HepG2 (cell line): ENCODE measurements at regions not wholly inside any gene's neighbourhood (a gene's known extent, or its start where the extent isn't known, plus 50 kb on each side); places are given as distances from the start of the nearest gene placed in this dataset.

ENCODE experiments used
- ATAC-seq: fragments of 200-7000 bp; cut with Tn5 transposase; 3 replicates; pipeline ENCODE4 v1.9.1; 2020; ENCODE audit warnings: mild to moderate bottlenecking, moderate library complexity
- BruUV-seq: library from RNA; stranded (reverse); fragments of 400-500 nt; replicated peaks from 2 replicates; lab custom pipeline; 2021; lab: Mats Ljungman, UMichigan
- CTCF ChIA-PET: fragments of 300-600 bp; formaldehyde crosslinking; extraction: SDS; loops from one replicate; lab custom pipeline; 2021; ENCODE audit warnings: low total read pairs, inconsistent platforms, low intra/inter-chr PET ratio; lab: Yijun Ruan, JAX
- POLR2A ChIA-PET: fragments of 350-600 bp; sonication (Branson Sonifier 250); formaldehyde crosslinking; loops from one replicate; lab custom pipeline; 2020; ENCODE audit warnings: antibody characterized with exemption, inconsistent platforms; lab: Yijun Ruan, JAX
- DNase-seq: peaks from one replicate; pipeline ENCODE4 v3.0.0-alpha.2; 2015; ENCODE audit warnings: low spot score
- FAIRE-seq: peaks from 3 replicates; lab custom pipeline; 2011; peaks lifted over from hg19 to GRCh38; lab: Jason Lieb, UNC
- H2AFZ ChIP-seq: one replicate; pipeline ENCODE4 v1.6.1; 2011; ENCODE audit warnings: low read length, inconsistent platforms
- H3K27ac ChIP-seq: fragments of 300-600 bp; 3 replicates; pipeline ENCODE4 v1.8.0; 2011; ENCODE audit warnings: mixed run types, mild to moderate bottlenecking, mixed read lengths, low read length, inconsistent platforms; ENCODE audit not compliant: insufficient read depth; ENCODE audit errors: extremely low read length
- H3K27me3 ChIP-seq, 2 experiments: fragments of 200-600 bp in 1 of 2; 2 replicates in 1 of 2; 3 replicates in 1 of 2; pipeline versions ENCODE4 v1.6.0 to v1.8.0; 2011; ENCODE audit warnings: low read length in 2 of 2, mild to moderate bottlenecking in 2 of 2, moderate library complexity in 2 of 2, inconsistent platforms in 1 of 2; ENCODE audit not compliant: insufficient read depth in 2 of 2, control insufficient read depth in 1 of 2
- H3K36me3 ChIP-seq, 2 experiments: fragments of 200-600 bp in 1 of 2; replicated peaks in 1 of 2; 2 replicates in 1 of 2; 3 replicates in 1 of 2; pipeline versions ENCODE4 v1.5.1 to v1.8.0; 2011; ENCODE audit warnings: low read length in 2 of 2, inconsistent platforms in 1 of 2; ENCODE audit not compliant: insufficient read depth in 2 of 2, control insufficient read depth in 1 of 2
- H3K4me1 ChIP-seq: 2 replicates; pipeline ENCODE4 v1.5.1; 2012; ENCODE audit warnings: low read length, inconsistent platforms; ENCODE audit not compliant: insufficient read depth
- H3K4me2 ChIP-seq: 2 replicates; pipeline ENCODE4 v1.6.0; 2011; ENCODE audit warnings: low read depth, low read length, inconsistent platforms
- H3K4me3 ChIP-seq, 3 experiments: fragments of 200-600 bp in 1 of 3; sonication (generic), shearing (Covaris generic) in 1 of 3; replicated peaks in 1 of 3; 2 replicates each; pipeline ENCODE4 v1.5.1; 2011 to 2016; ENCODE audit warnings: low read length in 3 of 3, inconsistent platforms in 2 of 3, low read depth in 2 of 3, mild to moderate bottlenecking in 2 of 3, control low read depth in 1 of 3, mixed read lengths in 1 of 3; ENCODE audit not compliant: insufficient read depth in 1 of 3
- H3K79me2 ChIP-seq: one replicate; pipeline ENCODE4 v1.6.1; 2011; ENCODE audit warnings: low read length, inconsistent platforms; ENCODE audit not compliant: insufficient read depth
- H3K9ac ChIP-seq: 2 replicates; pipeline ENCODE4 v1.6.0; 2011; ENCODE audit warnings: mild to moderate bottlenecking, low read depth, low read length, inconsistent platforms; ENCODE audit not compliant: insufficient read depth
- H3K9me3 ChIP-seq: 2 replicates; pipeline ENCODE4 v1.5.1; 2012; ENCODE audit warnings: mild to moderate bottlenecking, low read length
- H4K20me1 ChIP-seq: 2 replicates; pipeline ENCODE4 v1.6.0; 2011; ENCODE audit warnings: inconsistent platforms, mild to moderate bottlenecking, low read length, moderate library complexity; ENCODE audit not compliant: insufficient read depth
- ATF7 ChIP-seq, 2 experiments: fragments of 450-650 bp in 1 of 2; sonication (generic) in 1 of 2; formaldehyde crosslinking in 1 of 2; IDR thresholded peaks; 2 replicates each; pipeline versions ENCODE4 v1.4.0 to v1.6.1; 2016 to 2020; ENCODE audit warnings: antibody characterized with exemption in 1 of 2, mild to moderate bottlenecking in 1 of 2, missing genetic modification reagents in 1 of 2
- CENPBD1 ChIP-seq: sonication (generic); formaldehyde crosslinking; IDR thresholded peaks from 2 replicates; pipeline ENCODE4 v1.8.0; 2022; ENCODE audit warnings: missing genetic modification reagents, low read depth, mild to moderate bottlenecking, borderline replicate concordance
- HHEX ChIP-seq: IDR thresholded peaks from 2 replicates; pipeline ENCODE4 v1.6.1; 2016; ENCODE audit warnings: control low read depth
- HIVEP1 ChIP-seq: sonication (generic); formaldehyde crosslinking; IDR thresholded peaks from 2 replicates; pipeline ENCODE4 v1.4.0; 2020; ENCODE audit warnings: mild to moderate bottlenecking, missing genetic modification reagents
- IRF2 ChIP-seq: IDR thresholded peaks from 2 replicates; pipeline ENCODE4 v1.6.1; 2018; ENCODE audit warnings: missing genetic modification reagents, missing compliant biosample characterization
- KAT2B ChIP-seq: fragments of 150-350 bp; IDR thresholded peaks from 2 replicates; pipeline ENCODE4 v1.6.1; 2014; ENCODE audit warnings: low read depth, low read length, borderline replicate concordance
- MAFG ChIP-seq: sonication (generic); formaldehyde crosslinking; IDR thresholded peaks from 2 replicates; pipeline ENCODE4 v1.5.1; 2020; ENCODE audit warnings: mild to moderate bottlenecking, missing genetic modification reagents
- PTBP1 ChIP-seq: fragments of 200-400 bp; formaldehyde crosslinking; IDR thresholded peaks from 2 replicates; pipeline ENCODE4 v1.6.1; 2018; ENCODE audit warnings: low read length, low read depth; ENCODE audit not compliant: poor library complexity, severe bottlenecking
- RARG ChIP-seq: sonication (generic); formaldehyde crosslinking; IDR thresholded peaks from 2 replicates; pipeline ENCODE4 v1.4.0; 2020; ENCODE audit warnings: low read depth, mild to moderate bottlenecking, missing genetic modification reagents
- RCOR2 ChIP-seq: IDR thresholded peaks from 2 replicates; pipeline ENCODE4 v1.6.1; 2016; ENCODE audit warnings: missing biosample characterization, missing genetic modification reagents
- SALL1 ChIP-seq: sonication (generic); formaldehyde crosslinking; IDR thresholded peaks from 2 replicates; pipeline ENCODE4 v1.8.0; 2022; ENCODE audit warnings: mild to moderate bottlenecking, missing genetic modification reagents
- TCF7 ChIP-seq: sonication (generic); IDR thresholded peaks from 2 replicates; pipeline ENCODE4 v1.6.1; 2016; ENCODE audit warnings: antibody characterized with exemption, low read depth
- YEATS4 ChIP-seq: sonication (generic); formaldehyde crosslinking; IDR thresholded peaks from 2 replicates; pipeline ENCODE4 v1.4.0; 2020; ENCODE audit warnings: missing genetic modification reagents, borderline replicate concordance
- ZBTB44 ChIP-seq: sonication (generic); formaldehyde crosslinking; IDR thresholded peaks from 2 replicates; pipeline ENCODE4 v1.4.0; 2020; ENCODE audit warnings: missing genetic modification reagents
- ZFP36L1 ChIP-seq: sonication (generic); formaldehyde crosslinking; IDR thresholded peaks from 2 replicates; pipeline ENCODE4 v1.8.0; 2022; ENCODE audit warnings: mild to moderate bottlenecking, missing genetic modification reagents, moderate library complexity
- ZNF10 ChIP-seq: sonication (generic); formaldehyde crosslinking; IDR thresholded peaks from 2 replicates; pipeline ENCODE4 v1.4.0; 2020; ENCODE audit warnings: mild to moderate bottlenecking, low read depth, missing genetic modification reagents, borderline replicate concordance
- ZNF350 ChIP-seq: sonication (generic); formaldehyde crosslinking; IDR thresholded peaks from 2 replicates; pipeline ENCODE4 v1.4.0; 2020; ENCODE audit warnings: mild to moderate bottlenecking, low read depth, missing genetic modification reagents, borderline replicate concordance
- ZNF660 ChIP-seq: sonication (generic); formaldehyde crosslinking; IDR thresholded peaks from 2 replicates; pipeline ENCODE4 v1.5.1; 2020; ENCODE audit warnings: mild to moderate bottlenecking, low read depth, missing genetic modification reagents, borderline replicate concordance
- WGBS: methylation state at CpG from one replicate; pipeline ENCODE4 v1.1.6; 2017; ENCODE audit warnings: low lambda C conversion rate; 5-methylcytosine and 5-hydroxymethylcytosine counted together
- in situ Hi-C: cut with HindIII; loops from 2 replicates; pipeline ENCODE4 v1.10.0; 2017; ENCODE audit warnings: low pct_unique_long_range_greater_than_20kb; ENCODE audit not compliant: extremely low pct_ligation_motif_present
- intact Hi-C: fragments of 100-400 bp; cut with micrococcal nuclease; formaldehyde crosslinking; loops from one replicate; pipeline ENCODE4 v1.10.0; 2022; ENCODE audit not compliant: unreplicated experiment

GRCh38 chr7:84258628-84259027 is 64.0 kb upstream of the SEMA3A start:
- DNase-seq (no peak), FAIRE-seq (no peak), ATAC-seq (no peak)
- no peaks in the 10 kb centered on the region; a peak in 1 of 5 replicates for H3K27me3 ChIP-seq
- H3K4me2 ChIP-seq, result no peak overlapping the region
- intact Hi-C loops, result no loop called here
- H3K4me1 ChIP-seq, result no peaks in the 10 kb centered on the region
- H3K9me3 ChIP-seq, result no peaks in the 10 kb centered on the region
- TF ChIP-seq CENPBD1 (CRISPR knock-in tag), result no peak
- TF ChIP-seq HIVEP1 (CRISPR knock-in tag), result no peak
- no peak for TF ChIP-seq YEATS4 (CRISPR knock-in tag)
- TF ChIP-seq ZFP36L1 (CRISPR knock-in tag), result no peak
- no peak for TF ChIP-seq RARG (CRISPR knock-in tag)
- POLR2A ChIA-PET, result no interaction called here
- no peak overlapping the region for H3K27ac ChIP-seq
- BruUV-seq, result no TSS peak
- no peak overlapping the region for H3K9ac ChIP-seq
- H3K79me2 ChIP-seq, result no peaks in the 10 kb centered on the region
- no peaks in the 10 kb centered on the region for H4K20me1 ChIP-seq
- no peaks in the 10 kb centered on the region for H3K36me3 ChIP-seq
- in situ Hi-C loops, result no loop called here
- H2AFZ ChIP-seq, result no peak overlapping the region
- CTCF ChIA-PET, result no interaction called here
- H3K4me3 ChIP-seq, result no peak overlapping the region

DNA sequence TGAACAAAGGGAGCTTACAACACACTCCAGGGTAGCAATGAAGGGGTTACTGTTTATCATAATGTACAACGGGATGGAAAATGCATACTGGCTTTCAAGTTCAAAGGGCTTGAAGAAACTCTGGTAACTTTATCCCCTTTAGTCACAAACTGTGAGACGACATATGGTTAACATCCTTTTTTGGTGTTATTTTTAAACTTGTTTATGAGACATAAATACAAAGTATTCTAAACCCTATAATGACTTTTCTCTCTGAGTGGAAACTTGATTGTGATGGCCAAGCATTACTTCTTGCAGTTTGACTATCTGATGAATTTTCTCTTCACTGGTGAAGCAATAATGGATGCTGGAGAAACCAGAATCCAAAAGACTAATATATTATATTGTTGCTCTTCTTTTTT is 62.0 kb upstream of the SEMA3A start:
- no peaks in the 10 kb centered on the region for H3K4me1 ChIP-seq
- H2AFZ ChIP-seq, result no peak overlapping the region
- no peaks in the 10 kb centered on the region for H4K20me1 ChIP-seq
- ChIA-PET CTCF (no interaction called here), POLR2A (no interaction called here)
- ATAC-seq, result no peak
- H3K4me2 ChIP-seq, result no peak overlapping the region
- H3K4me3 ChIP-seq, result no peak overlapping the region
- H3K27me3 ChIP-seq, result no peaks in the 10 kb centered on the region; a peak in 1 of 5 replicates
- WGBS, result 0% methylated on average over 2 of the region's 2 CpGs
- no peak for TF ChIP-seq ZNF660
- no peak for TF ChIP-seq TCF7
- no peak for TF ChIP-seq SALL1
- TF ChIP-seq RCOR2 (CRISPR knock-in tag), result no peak
- no peak for TF ChIP-seq IRF2
- TF ChIP-seq ZNF350 (CRISPR knock-in tag), result no peak
- TF ChIP-seq MAFG (CRISPR knock-in tag), result no peak
- no peak for TF ChIP-seq ZNF10
- no peak for TF ChIP-seq HHEX (CRISPR knock-in tag)
- TF ChIP-seq KAT2B, result no peak
- no peak for TF ChIP-seq ZBTB44 (CRISPR knock-in tag)
- TF ChIP-seq ATF7 (IDR thresholded peaks at IDR 0.05), result no peak
- TF ChIP-seq ATF7 (CRISPR knock-in tag; IDR thresholded peaks at IDR 0.05), result no peak
- TF ChIP-seq PTBP1, result no peak
- no peaks in the 10 kb centered on the region for H3K79me2 ChIP-seq
- intact Hi-C loops, result no loop called here
- no peak for DNase-seq
- no TSS peak for BruUV-seq
- no peak overlapping the region for H3K27ac ChIP-seq
- no peaks in the 10 kb centered on the region for H3K36me3 ChIP-seq
- no peaks in the 10 kb centered on the region for H3K9me3 ChIP-seq
- in situ Hi-C loops, result no loop called here
- H3K9ac ChIP-seq, result no peak overlapping the region
- no peak for FAIRE-seq
